HepG2 (cell line): ENCODE measurements at regions not wholly inside any gene's neighbourhood (a gene's known extent, or its start where the extent isn't known, plus 50 kb on each side); places are given as distances from the start of the nearest gene placed in this dataset.

ENCODE experiments used
- ATAC-seq: fragments of 200-7000 bp; cut with Tn5 transposase; 3 replicates; pipeline ENCODE4 v1.9.1; 2020; ENCODE audit warnings: mild to moderate bottlenecking, moderate library complexity
- BruUV-seq: library from RNA; stranded (reverse); fragments of 400-500 nt; replicated peaks from 2 replicates; lab custom pipeline; 2021; lab: Mats Ljungman, UMichigan
- CTCF ChIA-PET: fragments of 300-600 bp; formaldehyde crosslinking; extraction: SDS; loops from one replicate; lab custom pipeline; 2021; ENCODE audit warnings: low total read pairs, inconsistent platforms, low intra/inter-chr PET ratio; lab: Yijun Ruan, JAX
- POLR2A ChIA-PET: fragments of 350-600 bp; sonication (Branson Sonifier 250); formaldehyde crosslinking; loops from one replicate; lab custom pipeline; 2020; ENCODE audit warnings: antibody characterized with exemption, inconsistent platforms; lab: Yijun Ruan, JAX
- DNase-seq: peaks from one replicate; pipeline ENCODE4 v3.0.0-alpha.2; 2015; ENCODE audit warnings: low spot score
- FAIRE-seq: peaks from 3 replicates; lab custom pipeline; 2011; peaks lifted over from hg19 to GRCh38; lab: Jason Lieb, UNC
- H2AFZ ChIP-seq: one replicate; pipeline ENCODE4 v1.6.1; 2011; ENCODE audit warnings: low read length, inconsistent platforms
- H3K27ac ChIP-seq: fragments of 300-600 bp; 3 replicates; pipeline ENCODE4 v1.8.0; 2011; ENCODE audit warnings: mixed run types, mild to moderate bottlenecking, mixed read lengths, low read length, inconsistent platforms; ENCODE audit not compliant: insufficient read depth; ENCODE audit errors: extremely low read length
- H3K27me3 ChIP-seq, 2 experiments: fragments of 200-600 bp in 1 of 2; 2 replicates in 1 of 2; 3 replicates in 1 of 2; pipeline versions ENCODE4 v1.6.0 to v1.8.0; 2011; ENCODE audit warnings: low read length in 2 of 2, mild to moderate bottlenecking in 2 of 2, moderate library complexity in 2 of 2, inconsistent platforms in 1 of 2; ENCODE audit not compliant: insufficient read depth in 2 of 2, control insufficient read depth in 1 of 2
- H3K36me3 ChIP-seq, 2 experiments: fragments of 200-600 bp in 1 of 2; replicated peaks in 1 of 2; 2 replicates in 1 of 2; 3 replicates in 1 of 2; pipeline versions ENCODE4 v1.5.1 to v1.8.0; 2011; ENCODE audit warnings: low read length in 2 of 2, inconsistent platforms in 1 of 2; ENCODE audit not compliant: insufficient read depth in 2 of 2, control insufficient read depth in 1 of 2
- H3K4me1 ChIP-seq: 2 replicates; pipeline ENCODE4 v1.5.1; 2012; ENCODE audit warnings: low read length, inconsistent platforms; ENCODE audit not compliant: insufficient read depth
- H3K4me2 ChIP-seq: 2 replicates; pipeline ENCODE4 v1.6.0; 2011; ENCODE audit warnings: low read depth, low read length, inconsistent platforms
- H3K4me3 ChIP-seq, 3 experiments: fragments of 200-600 bp in 1 of 3; sonication (generic), shearing (Covaris generic) in 1 of 3; replicated peaks in 1 of 3; 2 replicates each; pipeline ENCODE4 v1.5.1; 2011 to 2016; ENCODE audit warnings: low read length in 3 of 3, inconsistent platforms in 2 of 3, low read depth in 2 of 3, mild to moderate bottlenecking in 2 of 3, control low read depth in 1 of 3, mixed read lengths in 1 of 3; ENCODE audit not compliant: insufficient read depth in 1 of 3
- H3K79me2 ChIP-seq: one replicate; pipeline ENCODE4 v1.6.1; 2011; ENCODE audit warnings: low read length, inconsistent platforms; ENCODE audit not compliant: insufficient read depth
- H3K9ac ChIP-seq: 2 replicates; pipeline ENCODE4 v1.6.0; 2011; ENCODE audit warnings: mild to moderate bottlenecking, low read depth, low read length, inconsistent platforms; ENCODE audit not compliant: insufficient read depth
- H3K9me3 ChIP-seq: 2 replicates; pipeline ENCODE4 v1.5.1; 2012; ENCODE audit warnings: mild to moderate bottlenecking, low read length
- H4K20me1 ChIP-seq: 2 replicates; pipeline ENCODE4 v1.6.0; 2011; ENCODE audit warnings: inconsistent platforms, mild to moderate bottlenecking, low read length, moderate library complexity; ENCODE audit not compliant: insufficient read depth
- AGO1 ChIP-seq: fragments of 200-400 bp; formaldehyde crosslinking; IDR thresholded peaks from 2 replicates; pipeline ENCODE4 v1.6.1; 2017; ENCODE audit warnings: mild to moderate bottlenecking, low read depth, low read length, moderate library complexity; ENCODE audit not compliant: poor library complexity, severe bottlenecking
- CERS6 ChIP-seq: sonication (generic); formaldehyde crosslinking; IDR thresholded peaks from 2 replicates; pipeline ENCODE4 v1.5.0; 2020; ENCODE audit warnings: missing genetic modification reagents
- FOXO1 ChIP-seq: sonication (generic); formaldehyde crosslinking; IDR thresholded peaks from 2 replicates; pipeline ENCODE4 v1.4.0; 2020; ENCODE audit warnings: missing genetic modification reagents
- HBP1 ChIP-seq: IDR thresholded peaks from 2 replicates; pipeline ENCODE4 v1.6.1; 2016; ENCODE audit warnings: low read depth, control low read depth
- ISX ChIP-seq: sonication (generic); formaldehyde crosslinking; conservative IDR thresholded peaks from 2 replicates; pipeline ENCODE4 v1.5.0; 2020; ENCODE audit warnings: missing genetic modification reagents
- PLSCR1 ChIP-seq: sonication (generic); formaldehyde crosslinking; IDR thresholded peaks from 2 replicates; pipeline ENCODE4 v1.5.0; 2020; ENCODE audit warnings: missing genetic modification reagents, mild to moderate bottlenecking, borderline replicate concordance
- SMAD1 ChIP-seq: sonication (generic); formaldehyde crosslinking; IDR thresholded peaks from 2 replicates; pipeline ENCODE4 v1.4.0; 2020; ENCODE audit warnings: missing genetic modification reagents, low read depth, mild to moderate bottlenecking, borderline replicate concordance
- TBX3 ChIP-seq: fragments of 450-650 bp; IDR thresholded peaks from 2 replicates; pipeline ENCODE4 v1.6.1; 2017; ENCODE audit warnings: antibody characterized with exemption, mild to moderate bottlenecking, inconsistent platforms, borderline replicate concordance
- TRIM24 ChIP-seq: sonication (generic); formaldehyde crosslinking; IDR thresholded peaks from 2 replicates; pipeline ENCODE4 v1.8.0; 2022; ENCODE audit warnings: mild to moderate bottlenecking, missing genetic modification reagents
- YEATS2 ChIP-seq: sonication (generic); formaldehyde crosslinking; IDR thresholded peaks from 2 replicates; pipeline ENCODE4 v1.4.0; 2020; ENCODE audit warnings: missing genetic modification reagents, borderline replicate concordance
- ZNF331 ChIP-seq: sonication (generic); formaldehyde crosslinking; IDR thresholded peaks from 2 replicates; pipeline ENCODE4 v1.4.0; 2020; ENCODE audit warnings: missing genetic modification reagents
- in situ Hi-C: cut with HindIII; loops from 2 replicates; pipeline ENCODE4 v1.10.0; 2017; ENCODE audit warnings: low pct_unique_long_range_greater_than_20kb; ENCODE audit not compliant: extremely low pct_ligation_motif_present
- intact Hi-C: fragments of 100-400 bp; cut with micrococcal nuclease; formaldehyde crosslinking; loops from one replicate; pipeline ENCODE4 v1.10.0; 2022; ENCODE audit not compliant: unreplicated experiment

GRCh38 chr14:30064454-30064853 is 136.8 kb upstream of the PRKD1 start:
- no TSS peak for BruUV-seq
- POLR2A ChIA-PET: no interaction called here
- intact Hi-C loops (no loop called here), in situ Hi-C loops (no loop called here)
- H3K9me3 ChIP-seq: peaks cover 83% of the 10 kb centered on the region
- ATAC-seq (no peak), FAIRE-seq (no peak), DNase-seq (no peak)
- H3K9ac ChIP-seq: no peak overlapping the region
- H4K20me1 ChIP-seq: no peaks in the 10 kb centered on the region
- H3K4me3 ChIP-seq: no peak overlapping the region
- no peaks in the 10 kb centered on the region for H3K79me2 ChIP-seq
- no peak overlapping the region for H3K4me2 ChIP-seq
- CTCF ChIA-PET: no interaction called here
- no peak overlapping the region for H3K27ac ChIP-seq
- H3K36me3 ChIP-seq: no peaks in the 10 kb centered on the region
- no peak overlapping the region for H2AFZ ChIP-seq
- no peak for TF ChIP-seq AGO1
- TF ChIP-seq ZNF331: no peak
- no peak for TF ChIP-seq TRIM24 (CRISPR knock-in tag)
- no peak for TF ChIP-seq HBP1 (CRISPR knock-in tag)
- TF ChIP-seq FOXO1 (CRISPR knock-in tag): no peak
- TF ChIP-seq CERS6 (CRISPR knock-in tag): no peak
- no peak for TF ChIP-seq TBX3
- no peak for TF ChIP-seq YEATS2 (CRISPR knock-in tag)
- TF ChIP-seq ISX (CRISPR knock-in tag): no peak
- TF ChIP-seq PLSCR1: no peak
- no peak for TF ChIP-seq SMAD1 (CRISPR knock-in tag)
- no peaks in the 10 kb centered on the region for H3K4me1 ChIP-seq
- H3K27me3 ChIP-seq: no peaks in the 10 kb centered on the region
